LNCAP (cell line): ENCODE measurements at regions not wholly inside any gene's neighbourhood (a gene's known extent, or its start where the extent isn't known, plus 50 kb on each side); places are given as distances from the start of the nearest gene placed in this dataset.

Experiments
- TF ChIP-seq, protein P1 (sequence below): fragments of 450-650 bp; IDR thresholded peaks from 2 replicates; pipeline ENCODE4 v1.5.1; 2017; ENCODE audit warnings: mild to moderate bottlenecking

GRCh38 chr2:7452110-7452876 is 535.1 kb downstream of the RNF144A start:
- TF ChIP-seq, protein P1, sequence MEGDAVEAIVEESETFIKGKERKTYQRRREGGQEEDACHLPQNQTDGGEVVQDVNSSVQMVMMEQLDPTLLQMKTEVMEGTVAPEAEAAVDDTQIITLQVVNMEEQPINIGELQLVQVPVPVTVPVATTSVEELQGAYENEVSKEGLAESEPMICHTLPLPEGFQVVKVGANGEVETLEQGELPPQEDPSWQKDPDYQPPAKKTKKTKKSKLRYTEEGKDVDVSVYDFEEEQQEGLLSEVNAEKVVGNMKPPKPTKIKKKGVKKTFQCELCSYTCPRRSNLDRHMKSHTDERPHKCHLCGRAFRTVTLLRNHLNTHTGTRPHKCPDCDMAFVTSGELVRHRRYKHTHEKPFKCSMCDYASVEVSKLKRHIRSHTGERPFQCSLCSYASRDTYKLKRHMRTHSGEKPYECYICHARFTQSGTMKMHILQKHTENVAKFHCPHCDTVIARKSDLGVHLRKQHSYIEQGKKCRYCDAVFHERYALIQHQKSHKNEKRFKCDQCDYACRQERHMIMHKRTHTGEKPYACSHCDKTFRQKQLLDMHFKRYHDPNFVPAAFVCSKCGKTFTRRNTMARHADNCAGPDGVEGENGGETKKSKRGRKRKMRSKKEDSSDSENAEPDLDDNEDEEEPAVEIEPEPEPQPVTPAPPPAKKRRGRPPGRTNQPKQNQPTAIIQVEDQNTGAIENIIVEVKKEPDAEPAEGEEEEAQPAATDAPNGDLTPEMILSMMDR: no peak

GRCh38 chr2:7454592-7454991 is 537.4 kb downstream of the RNF144A start:
- TF ChIP-seq, protein P1: no peak

- TF ChIP-seq, protein P1: no peak
Measured at GRCh38 chr2:7456762-7457161, 539.5 kb downstream of the RNF144A start.

GRCh38 chr2:7458066-7458465 is 540.9 kb downstream of the RNF144A start:
- TF ChIP-seq, protein P1: no peak

DNA sequence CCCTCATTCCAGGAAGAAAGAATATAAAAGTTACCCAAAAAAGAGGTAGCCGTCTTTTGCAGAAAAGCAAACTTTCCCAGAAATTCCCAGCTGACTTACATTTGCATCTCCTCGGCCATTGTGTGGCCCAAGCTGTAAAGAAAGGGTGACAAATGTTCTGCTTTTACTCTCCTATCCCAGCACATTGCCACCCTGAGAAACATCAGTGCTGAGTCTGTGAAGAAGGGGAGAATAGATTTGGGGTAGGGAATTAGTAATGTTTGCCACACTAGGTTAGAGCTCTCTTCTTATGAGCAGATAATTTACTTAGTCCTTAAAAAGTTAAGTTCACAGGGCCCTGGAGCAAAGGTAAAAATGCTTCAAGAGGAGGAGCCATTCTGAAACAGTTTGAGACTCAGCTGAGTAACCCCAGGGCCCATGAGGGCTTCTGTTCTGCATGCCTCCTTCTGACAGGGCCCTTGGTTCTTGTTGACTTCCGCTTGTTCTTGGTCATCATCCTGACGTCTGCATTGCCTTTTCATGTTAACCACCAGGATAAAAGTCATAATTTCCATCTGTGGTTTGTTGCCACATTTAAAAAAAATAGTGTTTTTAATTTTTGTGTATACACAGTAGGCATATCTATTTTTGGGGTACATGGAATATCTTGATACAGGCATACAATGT is 550.7 kb downstream of the RNF144A start:
- TF ChIP-seq, protein P1: no peak

GRCh38 chr2:7468448-7468828 is 551.2 kb downstream of the RNF144A start:
- TF ChIP-seq, protein P1: no peak

- TF ChIP-seq, protein P1: no peak
Measured at GRCh38 chr2:7468955-7469354, 551.7 kb downstream of the RNF144A start.
